ENCODE measurements at regions not wholly inside any gene's neighbourhood (a gene's known extent, or its start where the extent isn't known, plus 50 kb on each side); places are given as distances from the start of the nearest gene placed in this dataset.

DNA sequence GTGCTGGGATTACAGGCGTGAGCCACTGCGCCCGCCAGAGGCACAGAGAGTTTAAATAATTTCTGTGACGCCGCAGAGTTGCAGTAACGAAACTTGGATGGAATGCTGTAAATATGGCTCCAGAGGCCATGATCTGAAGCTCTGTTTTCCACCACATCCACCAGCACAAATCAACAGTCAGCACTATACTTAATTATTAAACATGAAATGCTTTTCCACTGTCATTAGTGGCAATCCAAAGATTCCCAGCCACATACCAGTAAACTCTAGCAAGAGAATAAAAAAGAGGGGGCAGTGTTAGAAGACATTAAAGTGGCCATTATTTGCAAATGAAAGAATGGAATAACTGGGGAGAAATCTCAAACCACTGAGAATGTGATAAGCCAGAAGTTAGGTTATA lies 242.5 kb downstream of the DIRAS2 start (continued):
- no peak for TF ChIP-seq USF2 (IDR thresholded peaks at IDR 0.05; ENCODE audit: borderline replicate concordance, low read depth, low read length)
- TF ChIP-seq, protein P1, sequence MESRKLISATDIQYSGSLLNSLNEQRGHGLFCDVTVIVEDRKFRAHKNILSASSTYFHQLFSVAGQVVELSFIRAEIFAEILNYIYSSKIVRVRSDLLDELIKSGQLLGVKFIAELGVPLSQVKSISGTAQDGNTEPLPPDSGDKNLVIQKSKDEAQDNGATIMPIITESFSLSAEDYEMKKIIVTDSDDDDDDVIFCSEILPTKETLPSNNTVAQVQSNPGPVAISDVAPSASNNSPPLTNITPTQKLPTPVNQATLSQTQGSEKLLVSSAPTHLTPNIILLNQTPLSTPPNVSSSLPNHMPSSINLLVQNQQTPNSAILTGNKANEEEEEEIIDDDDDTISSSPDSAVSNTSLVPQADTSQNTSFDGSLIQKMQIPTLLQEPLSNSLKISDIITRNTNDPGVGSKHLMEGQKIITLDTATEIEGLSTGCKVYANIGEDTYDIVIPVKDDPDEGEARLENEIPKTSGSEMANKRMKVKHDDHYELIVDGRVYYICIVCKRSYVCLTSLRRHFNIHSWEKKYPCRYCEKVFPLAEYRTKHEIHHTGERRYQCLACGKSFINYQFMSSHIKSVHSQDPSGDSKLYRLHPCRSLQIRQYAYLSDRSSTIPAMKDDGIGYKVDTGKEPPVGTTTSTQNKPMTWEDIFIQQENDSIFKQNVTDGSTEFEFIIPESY (IDR thresholded peaks at IDR 0.05; ENCODE audit: borderline replicate concordance, low read depth) = no peak

DNA sequence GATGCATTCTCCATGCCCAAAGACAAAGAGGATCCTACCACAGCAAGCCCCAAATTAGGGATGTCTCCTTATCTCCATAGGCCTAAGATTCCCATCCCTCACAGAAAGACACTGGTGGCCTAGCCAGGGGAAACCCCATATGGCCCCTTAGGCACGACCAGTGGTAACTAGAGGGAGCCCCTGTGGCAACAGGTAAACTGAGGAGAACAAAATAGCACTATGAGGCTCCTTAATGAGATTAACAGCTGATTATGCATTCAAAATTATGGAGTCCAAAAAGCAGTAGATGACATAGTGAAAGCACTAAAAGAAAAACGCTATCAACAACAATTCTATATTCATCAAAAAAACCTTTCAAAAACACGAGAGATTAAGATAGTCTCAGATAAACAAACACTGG lies 234.0 kb downstream of the DIRAS2 start:
- H3K4me2 ChIP-seq = no peak overlapping the region
- WGBS (ENCODE audit: low lambda C conversion rate) = 27% methylated on average over 3 of the region's 3 CpGs
- no peaks in the 10 kb centered on the region for H3K36me3 ChIP-seq (replicated peaks in 1 of 2; ENCODE audit: control insufficient read depth in 1 of 2, insufficient read depth in 2 of 2, low read length in 1 of 2)
- DNase-seq = no peak
- H3F3A ChIP-seq (replicated peaks; ENCODE audit: insufficient read depth) = no peaks in the 10 kb centered on the region
- no peaks in the 10 kb centered on the region for H3K9me2 ChIP-seq
- ChIA-PET POLR2A (no interaction called here), CTCF (no interaction called here)
- no peaks in the 10 kb centered on the region for H3K79me2 ChIP-seq (ENCODE audit: insufficient read depth)
- no peaks in the 10 kb centered on the region for H4K20me1 ChIP-seq (ENCODE audit: insufficient read depth)
- no peaks in the 10 kb centered on the region for H3K9me3 ChIP-seq
- TF ChIP-seq, protein P2, sequence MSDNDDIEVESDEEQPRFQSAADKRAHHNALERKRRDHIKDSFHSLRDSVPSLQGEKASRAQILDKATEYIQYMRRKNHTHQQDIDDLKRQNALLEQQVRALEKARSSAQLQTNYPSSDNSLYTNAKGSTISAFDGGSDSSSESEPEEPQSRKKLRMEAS (IDR thresholded peaks at IDR 0.05; ENCODE audit: low read depth) = no peak
- TF ChIP-seq USF2 (IDR thresholded peaks at IDR 0.05; ENCODE audit: borderline replicate concordance, low read depth, low read length) (no peak), NRF1 (IDR thresholded peaks at IDR 0.05; ENCODE audit: low read depth, low read length) (no peak), SIN3A (IDR thresholded peaks at IDR 0.05; ENCODE audit: borderline replicate concordance, low read depth, low read length) (no peak), PBX3 (IDR thresholded peaks at IDR 0.05) (no peak), REST (IDR thresholded peaks at IDR 0.05; ENCODE audit: low read depth, low read length) (no peak), GABPA (IDR thresholded peaks at IDR 0.05; ENCODE audit: low read depth) (no peak)
- TF ChIP-seq, protein P3, sequence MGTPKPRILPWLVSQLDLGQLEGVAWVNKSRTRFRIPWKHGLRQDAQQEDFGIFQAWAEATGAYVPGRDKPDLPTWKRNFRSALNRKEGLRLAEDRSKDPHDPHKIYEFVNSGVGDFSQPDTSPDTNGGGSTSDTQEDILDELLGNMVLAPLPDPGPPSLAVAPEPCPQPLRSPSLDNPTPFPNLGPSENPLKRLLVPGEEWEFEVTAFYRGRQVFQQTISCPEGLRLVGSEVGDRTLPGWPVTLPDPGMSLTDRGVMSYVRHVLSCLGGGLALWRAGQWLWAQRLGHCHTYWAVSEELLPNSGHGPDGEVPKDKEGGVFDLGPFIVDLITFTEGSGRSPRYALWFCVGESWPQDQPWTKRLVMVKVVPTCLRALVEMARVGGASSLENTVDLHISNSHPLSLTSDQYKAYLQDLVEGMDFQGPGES (IDR thresholded peaks at IDR 0.05; ENCODE audit: low read depth, low read length) = no peak
- H3K27me3 ChIP-seq (ENCODE audit: insufficient read depth) = no peaks in the 10 kb centered on the region
- H3K27ac ChIP-seq (ENCODE audit: low read depth in 2 of 2, low read length in 1 of 2) = no peak overlapping the region
- H2AFZ ChIP-seq (ENCODE audit: low read depth) = no peak overlapping the region
- no peak overlapping the region for H3K4me3 ChIP-seq (ENCODE audit: low read depth in 2 of 2, low read length in 1 of 2)
- no peak overlapping the region for H3K9ac ChIP-seq
- no peaks in the 10 kb centered on the region for H3K4me1 ChIP-seq (ENCODE audit: control insufficient read depth in 1 of 2, insufficient read depth in 2 of 2, low read depth in 1 of 2, low read length in 1 of 2)

Measured in SK-N-SH (cell line).